GM23338 (cell line): ENCODE measurements at regions not wholly inside any gene's neighbourhood (a gene's known extent, or its start where the extent isn't known, plus 50 kb on each side); places are given as distances from the start of the nearest gene placed in this dataset.
"Not testable (repeated sequence)": the region's sequence is repeated elsewhere in the genome, so short reads cannot be mapped to it uniquely, and the experiment has no call there.

Source experiments
- ATAC-seq: fragments of 200-7000 bp; cut with Tn5 transposase; 3 replicates; pipeline ENCODE4 v1.9.1; 2020
- DNase-seq: peaks from one replicate; pipeline ENCODE4 v3.0.0-alpha.2; 2015; ENCODE audit warnings: low spot score
- H2AFZ ChIP-seq: fragments of 200-600 bp; sonication (generic); 2 replicates; pipeline ENCODE4 v1.8.0; 2016; ENCODE audit warnings: antibody characterized with exemption, mild to moderate bottlenecking, moderate library complexity
- H3F3A ChIP-seq: fragments of 200-600 bp; sonication (generic); replicated peaks from 2 replicates; pipeline ENCODE4 v1.8.0; 2017; ENCODE audit warnings: antibody characterized with exemption, mixed run types, low read depth
- H3K27ac ChIP-seq: fragments of 200-600 bp; sonication (generic); 2 replicates; pipeline ENCODE4 v1.6.1; 2016; ENCODE audit warnings: low read depth
- H3K27me3 ChIP-seq: fragments of 200-600 bp; sonication (generic); 2 replicates; pipeline ENCODE4 v1.8.0; 2016; ENCODE audit warnings: mild to moderate bottlenecking, mixed run types, moderate library complexity; ENCODE audit not compliant: insufficient read depth
- H3K36me3 ChIP-seq: fragments of 200-600 bp; sonication (generic); 2 replicates; pipeline ENCODE4 v1.8.0; 2016; ENCODE audit warnings: mild to moderate bottlenecking; ENCODE audit not compliant: insufficient read depth
- H3K4me1 ChIP-seq: fragments of 200-600 bp; sonication (generic); 2 replicates; pipeline ENCODE4 v1.8.0; 2016; ENCODE audit warnings: mild to moderate bottlenecking, moderate library complexity; ENCODE audit not compliant: insufficient read depth
- H3K4me2 ChIP-seq: fragments of 200-600 bp; sonication (generic); 2 replicates; pipeline ENCODE4 v1.7.1; 2017; ENCODE audit warnings: mixed run types
- H3K4me3 ChIP-seq: fragments of 200-600 bp; sonication (generic); 2 replicates; pipeline ENCODE4 v1.6.1; 2016; ENCODE audit warnings: mixed run types
- H3K79me2 ChIP-seq: fragments of 200-600 bp; sonication (generic); replicated peaks from 2 replicates; pipeline ENCODE4 v1.8.0; 2017; ENCODE audit warnings: mild to moderate bottlenecking; ENCODE audit not compliant: insufficient read depth
- H3K9me2 ChIP-seq: fragments of 200-600 bp; sonication (generic); 2 replicates; pipeline ENCODE4 v1.8.0; 2017; ENCODE audit not compliant: insufficient read depth
- H4K20me1 ChIP-seq: fragments of 200-600 bp; sonication (generic); replicated peaks from 2 replicates; pipeline ENCODE4 v1.8.0; 2017; ENCODE audit warnings: mild to moderate bottlenecking; ENCODE audit not compliant: insufficient read depth
- H3K27ac Mint-ChIP-seq: 2 replicates; pipeline ENCODE4 v1.8.0; 2020; ENCODE audit warnings: inconsistent platforms, mild to moderate bottlenecking, moderate library complexity, mixed read lengths
- H3K27me3 Mint-ChIP-seq: 3 replicates; pipeline ENCODE4 v1.8.0; 2022; ENCODE audit warnings: low read depth, mild to moderate bottlenecking, moderate library complexity, mixed read lengths, inconsistent platforms; ENCODE audit not compliant: insufficient read depth, poor library complexity
- H3K36me3 Mint-ChIP-seq: 3 replicates; pipeline ENCODE4 v1.8.0; 2021; ENCODE audit warnings: low read depth, mild to moderate bottlenecking, inconsistent platforms, moderate library complexity, mixed read lengths
- H3K4me1 Mint-ChIP-seq: 3 replicates; pipeline ENCODE4 v1.8.0; 2020; ENCODE audit warnings: mild to moderate bottlenecking, inconsistent platforms, mixed read lengths
- H3K4me3 Mint-ChIP-seq: 3 replicates; pipeline ENCODE4 v1.8.0; 2021; ENCODE audit warnings: moderate library complexity, mild to moderate bottlenecking, inconsistent platforms, mixed read lengths
- H3K9me3 Mint-ChIP-seq: 3 replicates; pipeline ENCODE4 v1.8.0; 2020; ENCODE audit warnings: moderate library complexity, mild to moderate bottlenecking, inconsistent platforms, mixed read lengths
- CREB1 ChIP-seq: fragments of 250-450 bp; sonication (Bioruptor Pico); IDR thresholded peaks from 2 replicates; pipeline ENCODE4 v1.5.0; 2020; ENCODE audit warnings: low read depth, mild to moderate bottlenecking, moderate library complexity
- CTCF ChIP-seq, 2 experiments: fragments of 200-600 bp in 1 of 2; sonication (generic) in 1 of 2; conservative IDR thresholded peaks; 2 replicates each; pipeline versions ENCODE4 v1.5.1 to v1.6.1; 2016 to 2017; ENCODE audit warnings: antibody characterized with exemption in 2 of 2, low read depth in 2 of 2, mild to moderate bottlenecking in 2 of 2, moderate library complexity in 1 of 2
- ETS1 ChIP-seq: IDR thresholded peaks from 2 replicates; pipeline ENCODE4 v1.6.1; 2016; ENCODE audit warnings: antibody characterized with exemption
- EZH2 ChIP-seq: fragments of 200-600 bp; sonication (generic); IDR thresholded peaks from one replicate; pipeline ENCODE4 v1.8.0; 2017; ENCODE audit warnings: antibody characterized with exemption, mild to moderate bottlenecking, low read depth; ENCODE audit not compliant: unreplicated experiment
- EZH2phosphoT487 ChIP-seq: fragments of 200-600 bp; sonication (generic); IDR thresholded peaks from one replicate; pipeline ENCODE4 v1.8.1; 2018; ENCODE audit warnings: antibody characterized with exemption; ENCODE audit not compliant: unreplicated experiment
- NANOG ChIP-seq: IDR thresholded peaks from 2 replicates; pipeline ENCODE4 v1.6.1; 2016; ENCODE audit warnings: antibody characterized with exemption, borderline replicate concordance
- STAT1 ChIP-seq: IDR thresholded peaks from one replicate; pipeline ENCODE4 v1.6.1; 2016; ENCODE audit warnings: antibody characterized with exemption; ENCODE audit not compliant: unreplicated experiment
- ZNF114 ChIP-seq: fragments of 250-450 bp; sonication (Bioruptor Pico); IDR thresholded peaks from 2 replicates; pipeline ENCODE4 v1.5.0; 2020; ENCODE audit warnings: mild to moderate bottlenecking, moderate library complexity
- ZNF331 ChIP-seq: fragments of 250-450 bp; sonication (Bioruptor Pico); IDR thresholded peaks from 2 replicates; pipeline ENCODE4 v1.5.0; 2020; ENCODE audit warnings: low read depth, mild to moderate bottlenecking, moderate library complexity

- no peak overlapping the region for H2AFZ ChIP-seq
- Mint-ChIP-seq H3K27ac (peak overlapping the region; percentile 92), H3K4me3 (peak overlapping the region; percentile 47; the same call in 2 of the 3 replicates)
These were observed 170.2 kb upstream of the ZNF217 start for GRCh38 chr20:53763707-53764414.

GRCh38 chr20:53762423-53762798, 168.8 kb upstream of the ZNF217 start:
- not testable (repeated sequence) for H4K20me1 ChIP-seq, H3F3A ChIP-seq, DNase-seq, H3K4me2 ChIP-seq, H3K36me3 Mint-ChIP-seq, H2AFZ ChIP-seq, H3K79me2 ChIP-seq, H3K4me3 ChIP-seq, ATAC-seq, H3K27me3 Mint-ChIP-seq, H3K27ac Mint-ChIP-seq, H3K27ac ChIP-seq, H3K9me3 Mint-ChIP-seq, H3K9me2 ChIP-seq, H3K4me3 Mint-ChIP-seq, H3K27me3 ChIP-seq, H3K36me3 ChIP-seq
- H3K4me1 ChIP-seq: peaks cover 14% of the 10 kb centered on the region
- peaks cover 24% of the 10 kb centered on the region for H3K4me1 Mint-ChIP-seq

More at GRCh38 chr20:53763707-53764414, 170.2 kb upstream of the ZNF217 start:
- Histone ChIP-seq H3K79me2 (no peaks in the 10 kb centered on the region), H3K4me2 (peak overlapping the region; percentile 40), H3K9me2 (no peaks in the 10 kb centered on the region), H3F3A (0 out of 2 replicates have a peak, but pooled peaks cover under 1% of the 10 kb centered on the region), H3K36me3 (no peaks in the 10 kb centered on the region), H3K27ac (peak overlapping the region; percentile 81), H3K4me1 (peaks cover 25% of the 10 kb centered on the region), H3K27me3 (no peaks in the 10 kb centered on the region), H3K4me3 (peak overlapping the region; percentile 6; the same call in 1 of the 2 replicates), H4K20me1 (no peaks in the 10 kb centered on the region)
- TF ChIP-seq NANOG (peak; percentile 40), CREB1 (CRISPR knock-in tag) (peak; percentile 81), STAT1 (no peak), ETS1 (no peak), EZH2 (no peak)
- Mint-ChIP-seq H3K4me1 (peaks cover 31% of the 10 kb centered on the region), H3K9me3 (peaks cover 2% of the 10 kb centered on the region; the same call in 1 of the 3 replicates), H3K36me3 (no peaks in the 10 kb centered on the region), H3K27me3 (peaks cover 5% of the 10 kb centered on the region)
- DNase-seq (peak; percentile 89), ATAC-seq (peak; percentile 74)

DNA sequence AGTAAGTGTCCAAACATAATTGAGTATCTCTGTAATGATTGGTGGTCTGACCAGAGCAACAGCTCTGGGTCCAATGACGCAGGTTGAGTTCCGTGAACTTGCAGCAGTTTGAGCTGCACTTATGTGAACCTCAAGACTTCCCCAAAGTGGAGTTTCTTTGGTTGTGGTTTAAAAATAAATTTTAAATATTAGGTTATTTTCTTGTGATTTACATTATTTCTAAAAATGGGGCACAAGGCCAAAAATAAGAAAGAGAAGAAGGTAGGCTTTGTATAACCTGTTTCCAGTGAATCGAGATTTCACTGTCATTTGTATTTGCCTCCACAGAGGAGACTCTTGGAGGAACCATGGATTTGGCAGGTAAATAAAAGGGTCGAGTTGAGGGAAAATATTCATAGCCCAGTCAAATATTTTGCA, 166.4 kb upstream of the ZNF217 start:
- ATAC-seq (no peak), DNase-seq (no peak)
- no peaks in the 10 kb centered on the region for H3K27me3 ChIP-seq
- no peak overlapping the region for H3K4me2 ChIP-seq
- TF ChIP-seq EZH2phosphoT487 (no peak), CREB1 (CRISPR knock-in tag) (no peak), STAT1 (no peak), CTCF (conservative IDR thresholded peaks at IDR 0.05; ENCODE audit: low read depth in 2 of 2) (no peak), ZNF114 (no peak), ZNF331 (CRISPR knock-in tag) (no peak)
- H3K27ac ChIP-seq: no peak overlapping the region
- Mint-ChIP-seq H3K27me3 (peaks cover 4% of the 10 kb centered on the region), H3K27ac (no peak overlapping the region), H3K9me3 (no peaks in the 10 kb centered on the region), H3K4me3 (no peak overlapping the region), H3K4me1 (peaks cover 24% of the 10 kb centered on the region), H3K36me3 (no peaks in the 10 kb centered on the region)
- H3F3A ChIP-seq: 0 out of 2 replicates have a peak, but pooled peaks cover 5% of the 10 kb centered on the region
- no peaks in the 10 kb centered on the region for H3K9me2 ChIP-seq
- no peaks in the 10 kb centered on the region for H4K20me1 ChIP-seq
- H3K4me1 ChIP-seq: peaks cover 15% of the 10 kb centered on the region
- H2AFZ ChIP-seq: no peak overlapping the region
- H3K4me3 ChIP-seq: no peak overlapping the region
- no peaks in the 10 kb centered on the region for H3K36me3 ChIP-seq
- no peaks in the 10 kb centered on the region for H3K79me2 ChIP-seq
